ENCODE measurements at regions not wholly inside any gene's neighbourhood (a gene's known extent, or its start where the extent isn't known, plus 50 kb on each side); places are given as distances from the start of the nearest gene placed in this dataset.

DNA sequence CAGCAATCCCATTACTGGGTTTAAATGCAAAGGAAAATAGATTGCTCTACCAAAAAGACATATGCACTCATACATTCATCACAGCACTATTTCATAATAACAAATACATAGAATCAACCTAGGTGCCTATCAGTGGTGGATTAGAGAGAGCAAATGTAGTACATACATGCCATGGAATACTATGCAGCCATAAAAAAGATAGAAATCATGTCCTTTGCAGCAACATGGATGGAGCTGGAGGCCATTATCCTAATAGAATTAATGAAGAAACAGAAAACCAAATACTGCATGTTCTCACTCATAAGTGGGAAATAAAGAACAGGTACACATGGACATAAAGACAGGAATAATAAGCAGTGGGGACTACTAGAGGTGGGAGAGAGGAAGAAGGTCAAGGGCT lies 70.7 kb upstream of the MLIP start:
- TF ChIP-seq CTCF (IDR thresholded peaks at IDR 0.05; ENCODE audit: insufficient read depth, missing control alignments): no peak
- FAIRE-seq (no peak), DNase-seq (ENCODE audit: insufficient read length, low spot score) (no peak)

DNA sequence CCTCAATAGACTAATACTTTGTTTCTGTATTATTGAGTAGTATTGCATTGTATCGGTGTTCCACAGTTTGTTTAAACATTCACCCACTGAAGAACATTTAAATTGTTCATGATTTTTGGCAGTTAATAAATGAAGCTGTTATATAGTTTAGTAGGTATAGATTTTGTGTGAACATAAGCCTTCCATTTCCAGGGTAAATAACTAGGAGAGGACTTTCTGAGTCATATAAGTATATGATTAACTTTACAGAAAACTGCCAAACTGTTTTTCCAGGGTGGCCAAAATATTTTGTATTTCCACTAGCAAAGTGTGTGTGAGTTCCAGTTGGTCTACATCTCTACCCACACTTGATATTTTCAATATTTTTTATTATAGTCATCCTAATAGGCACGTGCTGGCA lies 70.0 kb upstream of the MLIP start:
- DNase-seq (ENCODE audit: insufficient read length, low spot score): no peak
- no peak for FAIRE-seq
- no peak for TF ChIP-seq CTCF (IDR thresholded peaks at IDR 0.05; ENCODE audit: insufficient read depth, missing control alignments)

- DNase-seq (ENCODE audit: insufficient read length, low spot score): no peak
- FAIRE-seq: no peak
- no peak for TF ChIP-seq CTCF (IDR thresholded peaks at IDR 0.05; ENCODE audit: insufficient read depth, missing control alignments)
These were observed 67.9 kb upstream of the MLIP start for GRCh38 chr6:54043360-54043759.

GRCh38 chr6:54044059-54044458 lies 67.2 kb upstream of the MLIP start:
- DNase-seq (ENCODE audit: insufficient read length, low spot score) (no peak), FAIRE-seq (no peak)
- no peak for TF ChIP-seq CTCF (IDR thresholded peaks at IDR 0.05; ENCODE audit: insufficient read depth, missing control alignments)

DNA sequence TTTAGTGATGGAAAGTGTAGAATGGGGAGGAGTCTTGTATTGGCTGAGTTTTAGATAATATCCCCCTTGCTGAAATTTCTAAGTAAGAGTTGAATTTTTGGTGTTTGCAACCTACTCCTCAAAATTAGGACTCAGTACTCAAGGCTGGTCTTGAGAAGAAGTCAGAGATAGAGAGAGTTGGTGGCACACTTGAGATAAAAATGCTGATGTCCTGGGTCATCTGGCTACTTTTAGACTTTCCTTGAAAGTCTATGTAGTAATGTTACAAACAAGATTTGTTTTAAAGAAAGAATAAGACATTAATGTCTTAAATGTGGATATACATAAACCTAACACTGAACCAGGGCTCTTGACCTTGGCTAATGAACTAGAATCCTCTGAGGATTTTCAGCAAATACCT lies 62.5 kb upstream of the MLIP start:
- no peak for TF ChIP-seq CTCF (IDR thresholded peaks at IDR 0.05; ENCODE audit: insufficient read depth, missing control alignments)
- DNase-seq (ENCODE audit: insufficient read length, low spot score): no peak
- no peak for FAIRE-seq

DNA sequence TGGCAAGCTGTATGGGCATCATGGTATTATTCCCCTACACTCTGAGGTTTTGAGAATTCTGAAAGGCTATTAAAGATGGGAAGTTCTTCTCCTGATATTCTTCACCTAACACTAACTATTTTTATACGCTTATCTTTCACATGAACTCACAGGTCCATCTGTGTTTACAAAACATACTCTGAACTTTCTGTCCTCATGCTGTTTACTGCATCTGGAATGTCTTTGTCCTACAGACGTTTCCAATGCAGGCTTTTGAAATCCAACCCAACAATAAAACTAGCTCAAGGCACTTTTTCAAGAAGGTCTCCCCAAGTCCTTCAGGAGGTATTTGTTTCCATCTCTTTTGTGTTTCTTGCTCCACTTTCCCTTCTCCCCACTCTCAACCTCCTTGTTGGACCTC lies 60.5 kb upstream of the MLIP start:
- no peak for DNase-seq (ENCODE audit: insufficient read length, low spot score)
- no peak for TF ChIP-seq CTCF (IDR thresholded peaks at IDR 0.05; ENCODE audit: insufficient read depth, missing control alignments)
- FAIRE-seq: no peak

DNA sequence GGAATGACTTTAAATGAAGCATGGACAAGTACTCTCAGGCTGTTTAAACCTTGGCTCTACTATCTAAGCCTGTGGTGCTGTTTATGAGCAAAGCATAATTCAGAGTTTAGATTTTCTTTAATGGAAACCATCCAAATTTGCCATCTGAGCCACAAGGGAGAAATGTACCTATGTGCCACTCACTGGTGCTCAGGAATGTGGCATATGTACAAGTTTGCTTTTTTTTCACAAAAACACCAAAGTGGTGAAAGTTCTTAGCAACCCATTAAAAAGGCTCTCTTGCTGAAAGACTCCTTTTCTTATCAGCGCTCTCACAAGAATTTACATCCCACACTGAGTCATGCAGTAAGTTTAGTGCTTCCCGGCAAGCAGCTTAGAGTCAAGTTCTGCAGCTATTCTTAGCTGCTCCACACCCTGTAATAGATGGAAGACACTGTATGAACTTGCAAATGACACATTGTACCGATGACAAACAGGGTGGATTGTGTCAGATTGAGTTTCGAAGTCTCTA lies 57.3 kb upstream of the MLIP start:
- no peak for DNase-seq (ENCODE audit: insufficient read length, low spot score)
- TF ChIP-seq CTCF (IDR thresholded peaks at IDR 0.05; ENCODE audit: insufficient read depth, missing control alignments): no peak
- no peak for FAIRE-seq
